COR-L47 (cell line): ENCODE measurements at regions not wholly inside any gene's neighbourhood (a gene's known extent, or its start where the extent isn't known, plus 50 kb on each side); places are given as distances from the start of the nearest gene placed in this dataset.
"Not testable (repeated sequence)": the region's sequence is repeated elsewhere in the genome, so short reads cannot be mapped to it uniquely, and the experiment has no call there.

ENCODE experiments used
- DNase-seq: peaks from one replicate; lab custom pipeline; 2025; lab: John Stamatoyannopoulos, UW

DNA sequence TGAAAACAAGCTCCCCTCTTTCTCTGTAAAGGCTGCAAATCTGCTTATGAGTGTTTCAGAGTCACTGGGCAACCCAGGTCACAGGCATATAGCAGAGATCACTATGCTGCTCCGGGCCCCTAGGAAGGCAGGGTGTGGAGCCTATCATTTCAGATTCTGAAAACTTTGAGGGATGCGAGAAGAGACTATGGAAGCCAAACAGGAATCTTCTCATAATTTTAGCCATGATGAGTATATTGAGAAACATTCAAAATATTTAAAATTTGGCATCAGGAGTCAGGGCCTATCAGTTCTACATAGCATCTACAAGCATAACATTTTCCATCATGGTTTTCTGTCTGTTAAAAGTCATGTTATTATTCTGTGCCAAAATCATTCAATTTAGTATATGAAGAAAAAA lies 61.7 kb upstream of the ATXN3L start:
- DNase-seq: no peak

DNA sequence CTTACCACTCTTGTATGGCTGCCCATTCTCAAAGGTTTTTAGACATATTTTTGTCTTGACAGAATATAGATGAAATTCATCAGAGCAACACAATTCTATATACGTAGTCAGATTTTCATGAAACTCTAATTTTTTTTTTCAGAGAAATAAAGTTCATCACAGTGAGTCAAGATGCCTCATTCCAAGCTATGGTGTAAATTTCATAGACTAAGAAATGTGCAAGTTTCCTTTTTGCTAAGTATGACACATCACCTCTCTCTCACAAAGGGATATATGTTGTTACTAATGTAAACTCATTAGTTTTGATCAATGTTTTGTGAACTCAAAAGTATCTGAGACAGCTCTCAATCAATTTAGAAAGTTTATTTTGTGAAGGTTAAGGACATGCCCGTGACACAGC lies 60.4 kb upstream of the ATXN3L start:
- no peak for DNase-seq

DNA sequence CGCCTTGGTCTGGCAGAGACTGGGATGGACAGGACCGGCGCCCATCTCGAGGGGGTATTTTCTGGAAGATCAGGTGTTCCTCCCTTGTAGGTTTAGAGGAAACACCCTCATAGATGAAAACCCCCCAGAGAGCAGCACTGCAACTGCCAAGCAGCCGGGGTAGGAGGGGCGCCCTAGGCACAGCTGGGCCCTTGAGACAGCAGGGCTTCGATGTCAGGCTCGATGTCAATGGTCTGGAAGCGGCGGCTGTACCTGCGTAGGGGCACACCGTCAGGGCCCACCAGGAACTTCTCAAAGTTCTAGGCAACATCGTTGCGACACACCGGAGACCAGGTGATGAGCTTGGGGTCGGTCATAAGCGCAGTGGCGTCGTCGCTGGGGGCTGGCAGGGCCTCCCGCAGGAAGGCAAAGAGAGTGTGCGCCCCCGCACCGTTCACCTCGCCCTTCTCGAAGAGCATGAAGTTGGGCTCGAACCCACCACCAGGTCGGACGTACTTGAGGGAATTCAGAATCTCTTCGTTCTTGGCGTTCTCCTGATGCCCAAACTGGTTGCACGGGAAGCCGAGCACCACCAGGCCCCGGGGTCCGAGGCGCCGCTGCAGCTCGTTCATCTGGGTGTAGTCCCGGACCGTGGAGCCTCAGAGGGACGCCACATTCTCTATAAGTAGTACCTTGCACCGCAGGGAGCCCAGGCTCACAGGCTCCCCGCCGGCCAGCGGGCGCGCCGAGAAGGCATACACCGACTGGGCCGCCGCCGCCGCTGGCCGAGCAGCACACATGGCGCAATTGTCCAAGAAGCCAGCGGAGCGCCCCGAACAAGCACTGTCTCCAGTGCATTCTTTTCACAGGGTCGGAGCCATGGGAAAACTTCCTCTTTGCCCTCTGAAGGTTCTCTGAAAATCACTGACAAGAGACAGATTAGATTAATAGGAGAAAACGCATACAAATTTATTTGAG lies 59.0 kb upstream of the ATXN3L start:
- not testable (repeated sequence) for DNase-seq

- no peak for DNase-seq
Measured at GRCh38 chrX:13377550-13377934, 57.7 kb upstream of the ATXN3L start.

GRCh38 chrX:13376857-13377549 lies 57.1 kb upstream of the ATXN3L start:
- peak; percentile 0 for DNase-seq

DNA sequence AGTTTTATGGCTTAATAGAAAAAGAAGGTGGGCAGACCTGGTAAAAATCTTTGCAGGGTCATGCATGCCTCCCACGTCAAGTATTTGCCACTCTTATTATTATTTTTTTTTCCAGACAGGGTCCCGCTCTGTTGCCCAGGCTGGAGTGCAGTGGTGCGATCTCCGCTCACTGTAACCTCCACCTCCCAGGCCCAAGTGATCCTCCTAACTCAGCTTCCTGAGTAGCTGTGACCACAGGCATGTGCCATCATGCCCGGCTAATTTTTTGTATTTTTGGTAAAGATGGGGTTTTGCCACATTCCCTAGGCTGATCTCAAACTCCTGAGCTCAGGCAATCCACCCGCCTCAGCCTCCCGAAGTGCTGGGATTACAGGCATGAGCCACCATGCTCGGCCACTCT lies 55.7 kb upstream of the ATXN3L start:
- not testable (repeated sequence) for DNase-seq

DNA sequence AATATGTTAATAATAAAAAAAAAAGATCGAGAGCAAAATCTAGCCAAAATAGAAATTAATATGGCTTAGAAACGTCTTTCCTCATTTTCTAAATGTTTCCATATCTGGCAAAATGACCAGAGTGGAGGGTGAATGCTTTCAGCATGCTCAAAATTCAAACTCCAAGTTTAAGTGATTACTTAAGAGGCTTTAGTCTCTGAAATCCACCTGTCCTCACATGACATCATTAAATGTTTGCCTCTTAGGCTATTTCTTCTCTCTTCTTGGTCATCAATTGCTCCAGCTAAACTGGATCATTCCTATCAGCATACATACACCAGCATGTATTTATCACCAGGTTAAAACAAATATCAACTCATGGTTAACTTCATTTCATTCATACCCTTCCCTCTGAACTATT lies 54.5 kb upstream of the ATXN3L start:
- DNase-seq: no peak

DNA sequence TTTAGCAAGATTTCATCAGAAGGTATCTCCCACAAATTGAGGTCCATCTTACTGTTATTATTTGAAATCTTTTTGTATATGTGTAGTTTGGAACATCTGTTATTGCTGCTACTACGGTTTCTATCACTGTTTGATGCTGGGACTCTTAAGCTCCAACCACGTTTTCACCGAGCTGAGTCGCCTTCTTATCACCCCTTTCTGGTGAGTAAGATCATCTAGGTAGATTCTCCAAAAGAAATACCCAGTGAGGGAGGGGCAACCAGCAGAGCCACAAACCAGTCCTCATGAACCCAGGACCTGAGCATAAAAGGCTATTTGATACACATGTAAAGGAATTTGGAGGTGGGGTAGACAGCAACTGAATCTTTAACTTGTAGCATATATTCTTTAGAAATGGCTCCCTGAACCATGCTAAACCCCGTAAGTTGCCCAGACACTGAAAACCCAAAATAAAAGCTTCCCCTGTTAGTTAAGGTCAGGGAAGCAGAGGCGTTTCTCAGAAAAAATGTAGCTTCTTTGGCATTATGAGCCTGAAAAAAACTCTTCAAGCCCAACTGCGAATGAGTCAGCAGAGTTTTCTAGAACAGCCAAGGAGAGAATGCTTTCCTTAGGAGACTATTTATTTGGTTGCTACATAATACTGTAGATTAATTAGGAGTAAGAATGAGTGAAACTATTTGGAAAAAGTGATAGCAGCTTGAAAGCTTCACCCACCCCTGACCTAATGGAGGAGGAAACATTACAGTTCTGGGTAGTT lies 53.8 kb upstream of the ATXN3L start:
- no peak for DNase-seq

DNA sequence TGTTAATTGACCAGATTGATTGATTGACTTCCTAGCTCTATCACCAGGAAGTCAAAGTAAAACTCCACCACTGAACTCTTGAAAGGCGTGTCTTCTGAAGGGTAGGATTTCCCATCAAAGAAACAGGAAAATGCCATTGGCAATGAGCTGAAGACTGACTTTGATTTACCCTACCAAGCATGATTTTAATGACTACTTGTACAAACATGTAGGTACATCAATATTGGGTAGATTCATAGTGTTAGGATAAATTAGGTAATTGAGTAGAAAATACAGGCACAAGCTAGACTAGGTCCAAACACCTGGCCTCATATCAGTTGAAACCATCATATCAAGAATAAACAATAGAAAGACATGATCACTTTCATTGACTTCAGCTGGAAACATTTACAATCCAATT lies 53.2 kb upstream of the ATXN3L start:
- DNase-seq: no peak

- DNase-seq: no peak
Measured at GRCh38 chrX:13372203-13372980, 52.5 kb upstream of the ATXN3L start.

DNA sequence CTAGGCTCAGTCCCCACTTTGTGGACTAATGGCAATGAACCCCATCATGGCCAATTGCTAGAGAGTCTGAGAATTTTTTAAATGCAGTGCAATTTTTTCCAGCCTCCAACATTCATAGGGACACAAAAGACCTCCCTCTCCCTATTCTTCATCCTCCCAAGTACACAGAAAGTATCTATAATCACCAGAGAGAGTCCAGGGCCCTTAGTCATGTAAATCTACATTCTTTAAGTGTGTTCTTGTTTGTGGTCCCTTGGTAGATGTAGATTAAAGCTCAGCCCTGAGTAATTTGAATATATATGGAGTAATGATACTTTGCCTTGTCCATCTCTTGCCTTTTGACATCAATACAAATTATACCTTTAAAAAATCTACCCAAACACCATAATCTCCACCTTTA lies 51.3 kb upstream of the ATXN3L start:
- no peak for DNase-seq

- no peak for DNase-seq
Measured at GRCh38 chrX:13370713-13371112, 50.9 kb upstream of the ATXN3L start.
